ENCODE measurements at regions not wholly inside any gene's neighbourhood (a gene's known extent, or its start where the extent isn't known, plus 50 kb on each side); places are given as distances from the start of the nearest gene placed in this dataset.

- FAIRE-seq (no peak), DNase-seq (ENCODE audit: low read depth, low spot score) (no peak)
- POLR2A ChIA-PET, result no interaction called here
- CTCF ChIA-PET, result no interaction called here
- dilution Hi-C loops (cut with MboI; ENCODE audit: extremely low pct_ligation_motif_present, low sequenced_read_pairs), result no loop called here
- H3K79me2 ChIP-seq (ENCODE audit: control insufficient read depth, insufficient read depth, low read length), result no peaks in the 10 kb centered on the region
- no peaks in the 10 kb centered on the region for H3K9me3 ChIP-seq (replicated peaks; ENCODE audit: control insufficient read depth, insufficient read depth, low read length)
- BruUV-seq (replicated peaks), result no TSS peak
- TF ChIP-seq POLR2A (IDR thresholded peaks at IDR 0.05; ENCODE audit: low read depth, low read length), result no peak
- TF ChIP-seq EZH2 (IDR thresholded peaks at IDR 0.05; ENCODE audit: borderline replicate concordance, low read depth, low read length, severe bottlenecking), result no peak
- no peak for TF ChIP-seq MYC (IDR thresholded peaks at IDR 0.05; ENCODE audit: low read depth, low read length)
- TF ChIP-seq POLR2AphosphoS5 (IDR thresholded peaks at IDR 0.05; ENCODE audit: insufficient read depth, low read depth, low read length), result no peak
- TF ChIP-seq JUN (IDR thresholded peaks at IDR 0.05; ENCODE audit: borderline replicate concordance, insufficient read depth, insufficient read length, low read depth), result no peak
- TF ChIP-seq FOS (IDR thresholded peaks at IDR 0.05; ENCODE audit: borderline replicate concordance, insufficient read depth, low read length), result no peak
- TF ChIP-seq, protein P1, sequence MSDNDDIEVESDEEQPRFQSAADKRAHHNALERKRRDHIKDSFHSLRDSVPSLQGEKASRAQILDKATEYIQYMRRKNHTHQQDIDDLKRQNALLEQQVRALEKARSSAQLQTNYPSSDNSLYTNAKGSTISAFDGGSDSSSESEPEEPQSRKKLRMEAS (IDR thresholded peaks at IDR 0.05; ENCODE audit: insufficient read depth, insufficient read length), result no peak
- TF ChIP-seq GATA2 (IDR thresholded peaks at IDR 0.05; ENCODE audit: insufficient read depth, insufficient read length, low read depth, low read length), result no peak
- TF ChIP-seq CTCF (IDR thresholded peaks at IDR 0.05; ENCODE audit: extremely low read depth in 1 of 2, insufficient read depth in 1 of 2, low read depth in 1 of 2, low read length in 2 of 2), result no peak
- H3K36me3 ChIP-seq (ENCODE audit: control insufficient read depth in 2 of 2, extremely low read depth in 1 of 2, insufficient read depth in 2 of 2, low read length in 2 of 2), result no peaks in the 10 kb centered on the region
- H3K4me3 ChIP-seq (replicated peaks in 1 of 3; ENCODE audit: insufficient read depth in 1 of 3, low read depth in 1 of 3, low read length in 3 of 3), result no peak overlapping the region
- H3K4me2 ChIP-seq (ENCODE audit: insufficient read depth, low read length), result no peak overlapping the region
- peaks cover 0 to 2% of the 10 kb centered on the region in 2 experiments for H3K27me3 ChIP-seq (ENCODE audit: control insufficient read depth in 2 of 2, insufficient read depth in 2 of 2, low read length in 2 of 2)
- no peaks in the 10 kb centered on the region for H3K9me1 ChIP-seq (replicated peaks; ENCODE audit: control insufficient read depth, extremely low read depth, insufficient read depth, low read length)
- H3K9ac ChIP-seq (replicated peaks; ENCODE audit: extremely low read depth, insufficient read depth, low read length), result no peak overlapping the region
- H3K4me1 ChIP-seq (ENCODE audit: control insufficient read depth, extremely low read depth, insufficient read depth, low read length), result no peaks in the 10 kb centered on the region
- H2AFZ ChIP-seq (ENCODE audit: low read depth, low read length), result no peak overlapping the region
- no peak overlapping the region for H3K27ac ChIP-seq (ENCODE audit: insufficient read depth, low read depth, low read length)
- no peaks in the 10 kb centered on the region for H4K20me1 ChIP-seq (replicated peaks; ENCODE audit: control insufficient read depth, extremely low read depth, insufficient read depth, low read length)
- intact Hi-C loops (cut with micrococcal nuclease), result no loop called here
Measured at GRCh38 chr5:124460642-124461041, 285.8 kb downstream of the ZNF608 start.

All from endothelial cell of umbilical vein (primary cell).